Heart left ventricle (tissue), 13 donors: ENCODE measurements at regions not wholly inside any gene's neighbourhood (a gene's known extent, or its start where the extent isn't known, plus 50 kb on each side); places are given as distances from the start of the nearest gene placed in this dataset.

Experiments
- POLR2A ChIP-seq, 2 donors: fragments of 450-650 bp; IDR thresholded peaks; one replicate each; pipeline ENCODE4 v1.6.1; 2017; ENCODE audit warnings: antibody characterized with exemption in 2 of 2, mild to moderate bottlenecking in 2 of 2, moderate library complexity in 2 of 2
- TF ChIP-seq, protein P1 (sequence below), 12 donors: fragments of 200-600 bp; sonication (generic) in 4 of 12; IDR thresholded peaks; one replicate each; pipeline versions ENCODE4 v1.5.0 to v1.8.0; 2018 to 2022; ENCODE audit warnings: antibody characterized with exemption in 12 of 12, mild to moderate bottlenecking in 5 of 12
- donor health status: ischemic (EF 13 %, LVEDD 7.1; RV severe dilation, severe dysfunction).
- donor health status: DM: no; HTN: yes; CAD: no.
- donor health status: DM: no; HTN: no; CAD: no.
- donor health status: ischemic (EF 25% LVEDD 6.9; RV normal size, moderate dysfunction).
- donor health status: ischemic (EF 25% LVEDD 5.7; RV mildly dilated, moderate dysfunction).
- donor health status: ischemic (EF 35%, LVEDD 5.7; RV mildly dilated, moderate dysfunction).
- donor health status: nonischemic (EF 11% LVEDD 7.7; RV severe dilation, severe dysfunction).
- donor health status: DM: yes; HTN: yes; CAD: no.
- donor health status: PGD.
- donor health status: ischemic (EF 29% LVEDD 5.4; RV normal size, mild dysfunction).
- donor health status: nonischemic (EF 23%, LVEDD 6.1; RV moderate dilation, normal function).

DNA sequence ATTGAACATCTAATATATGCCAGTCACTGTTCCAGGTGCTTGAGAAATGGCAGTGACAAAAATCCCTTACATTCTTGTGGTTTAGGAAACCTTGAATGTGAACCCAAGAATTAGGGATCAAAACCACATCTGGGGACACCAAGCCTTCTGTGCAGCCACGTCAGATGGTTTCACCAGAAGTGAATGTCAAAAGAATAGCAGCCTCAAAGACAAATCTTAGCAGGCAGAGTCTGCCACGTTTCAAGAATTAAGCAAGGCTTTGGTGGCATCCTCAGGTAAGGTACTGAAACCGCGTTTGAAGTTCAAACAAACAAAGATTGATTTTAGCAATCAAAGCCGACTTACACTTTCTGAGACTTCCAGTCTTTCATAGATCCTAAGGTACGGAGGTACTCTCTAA lies 225.5 kb upstream of the GNAI1 start:
- TF ChIP-seq, protein P1, sequence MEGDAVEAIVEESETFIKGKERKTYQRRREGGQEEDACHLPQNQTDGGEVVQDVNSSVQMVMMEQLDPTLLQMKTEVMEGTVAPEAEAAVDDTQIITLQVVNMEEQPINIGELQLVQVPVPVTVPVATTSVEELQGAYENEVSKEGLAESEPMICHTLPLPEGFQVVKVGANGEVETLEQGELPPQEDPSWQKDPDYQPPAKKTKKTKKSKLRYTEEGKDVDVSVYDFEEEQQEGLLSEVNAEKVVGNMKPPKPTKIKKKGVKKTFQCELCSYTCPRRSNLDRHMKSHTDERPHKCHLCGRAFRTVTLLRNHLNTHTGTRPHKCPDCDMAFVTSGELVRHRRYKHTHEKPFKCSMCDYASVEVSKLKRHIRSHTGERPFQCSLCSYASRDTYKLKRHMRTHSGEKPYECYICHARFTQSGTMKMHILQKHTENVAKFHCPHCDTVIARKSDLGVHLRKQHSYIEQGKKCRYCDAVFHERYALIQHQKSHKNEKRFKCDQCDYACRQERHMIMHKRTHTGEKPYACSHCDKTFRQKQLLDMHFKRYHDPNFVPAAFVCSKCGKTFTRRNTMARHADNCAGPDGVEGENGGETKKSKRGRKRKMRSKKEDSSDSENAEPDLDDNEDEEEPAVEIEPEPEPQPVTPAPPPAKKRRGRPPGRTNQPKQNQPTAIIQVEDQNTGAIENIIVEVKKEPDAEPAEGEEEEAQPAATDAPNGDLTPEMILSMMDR (IDR thresholded peaks at IDR 0.05) = no peak
- no peak for TF ChIP-seq POLR2A (IDR thresholded peaks at IDR 0.05)
